Myocyte (in vitro differentiated cells): ENCODE measurements at regions not wholly inside any gene's neighbourhood (a gene's known extent, or its start where the extent isn't known, plus 50 kb on each side); places are given as distances from the start of the nearest gene placed in this dataset.

ENCODE experiments used
- DNase-seq: peaks from one replicate; pipeline ENCODE4 v3.0.0-alpha.2; 2012; ENCODE audit warnings: low read depth

- no peak for DNase-seq
Measured at GRCh38 chr5:4627131-4627530, 513.0 kb upstream of the ADAMTS16 start.

DNA sequence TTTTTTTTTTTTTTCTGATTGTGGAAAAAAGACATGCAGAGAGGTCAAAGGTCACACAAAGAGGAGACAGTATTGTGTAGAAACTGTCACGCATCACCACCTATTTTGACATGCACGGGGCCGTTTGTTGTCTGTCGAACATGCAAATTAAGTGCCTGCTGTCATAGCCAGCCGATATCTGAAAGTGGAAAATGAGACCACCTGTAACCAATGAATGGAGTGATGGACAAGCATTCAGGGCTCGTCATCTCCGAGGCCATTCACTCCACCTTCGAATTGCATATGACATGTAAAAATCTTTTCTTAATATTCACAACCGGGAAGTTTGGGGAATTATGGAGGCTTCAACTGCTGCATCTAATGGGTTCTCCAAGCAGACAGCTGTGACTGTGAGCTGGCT lies 512.2 kb upstream of the ADAMTS16 start:
- no peak for DNase-seq

DNA sequence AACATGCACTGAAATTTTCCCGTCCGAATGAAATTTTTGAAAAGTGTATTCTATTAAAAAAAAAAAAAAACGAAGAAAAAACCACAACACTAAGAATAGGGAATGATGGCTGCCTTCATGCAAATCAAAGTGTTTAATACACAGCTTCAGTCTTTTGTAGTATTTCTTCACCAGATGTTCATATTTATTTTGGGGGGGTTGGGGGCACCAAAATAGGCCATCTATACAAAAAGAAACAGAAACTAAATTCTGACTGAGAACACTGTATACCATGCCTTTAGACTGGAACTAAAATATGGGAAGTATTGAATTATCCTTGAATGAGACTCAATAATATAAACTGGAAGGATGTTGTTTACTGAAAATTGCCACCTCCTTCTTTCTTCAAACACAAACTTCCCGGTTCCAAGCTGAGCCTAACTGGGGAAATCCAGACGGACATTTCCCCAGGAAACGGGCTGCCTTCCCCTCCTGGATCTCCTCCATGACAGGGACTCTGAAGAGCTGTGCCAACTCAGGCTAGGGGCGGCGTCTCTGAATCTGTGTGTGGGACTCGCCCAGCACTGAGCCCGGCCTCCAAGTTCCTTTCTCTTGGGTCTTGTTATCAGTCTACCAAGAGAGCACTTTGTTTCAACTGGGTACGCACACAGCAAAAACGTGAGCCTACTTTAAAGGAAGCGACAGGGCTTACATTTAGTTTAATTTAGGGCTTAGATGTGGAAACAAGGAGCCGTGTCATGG lies 511.3 kb upstream of the ADAMTS16 start:
- peak; percentile 1 for DNase-seq

DNA sequence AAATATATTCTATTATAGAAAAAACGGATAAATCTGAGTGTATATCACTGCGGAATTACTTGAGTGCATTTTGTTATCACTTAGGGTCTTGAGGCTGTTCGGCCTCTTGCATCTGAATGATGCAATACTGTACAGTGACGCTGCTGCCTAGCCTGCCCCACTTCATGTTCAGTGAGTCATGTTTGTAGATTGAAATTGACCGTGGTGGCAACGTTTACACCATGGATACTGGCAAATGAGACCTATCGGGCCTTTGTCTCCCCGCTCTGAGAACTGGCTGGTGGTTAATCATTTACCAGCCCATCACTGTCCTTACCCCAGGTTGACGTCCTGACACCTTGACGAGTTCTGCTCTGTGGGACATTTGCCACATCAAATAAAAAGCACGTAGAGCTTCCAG lies 510.1 kb upstream of the ADAMTS16 start:
- no peak for DNase-seq

GRCh38 chr5:4634342-4634741 lies 505.8 kb upstream of the ADAMTS16 start:
- DNase-seq = no peak

- DNase-seq = no peak
Measured at GRCh38 chr5:4636378-4636777, 503.8 kb upstream of the ADAMTS16 start.

DNA sequence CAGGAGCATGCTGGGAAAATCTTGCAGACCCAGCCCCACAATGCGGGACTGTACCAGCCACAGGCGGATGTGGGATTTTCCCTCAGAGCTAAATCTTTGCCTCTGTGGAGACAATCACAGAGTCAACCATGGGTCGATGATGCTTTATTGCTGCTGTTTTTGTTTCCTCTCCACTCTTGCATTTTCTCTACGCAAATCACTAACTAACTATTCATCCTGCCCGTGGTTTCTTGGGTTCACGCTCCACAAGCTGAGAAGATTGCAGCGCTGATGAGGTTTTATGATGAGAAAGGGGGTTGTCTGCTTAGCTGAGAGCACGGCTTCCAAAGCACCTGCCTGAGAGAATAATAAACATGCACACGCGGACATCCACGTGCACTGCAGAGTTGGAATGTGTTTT lies 500.2 kb upstream of the ADAMTS16 start:
- no peak for DNase-seq

DNA sequence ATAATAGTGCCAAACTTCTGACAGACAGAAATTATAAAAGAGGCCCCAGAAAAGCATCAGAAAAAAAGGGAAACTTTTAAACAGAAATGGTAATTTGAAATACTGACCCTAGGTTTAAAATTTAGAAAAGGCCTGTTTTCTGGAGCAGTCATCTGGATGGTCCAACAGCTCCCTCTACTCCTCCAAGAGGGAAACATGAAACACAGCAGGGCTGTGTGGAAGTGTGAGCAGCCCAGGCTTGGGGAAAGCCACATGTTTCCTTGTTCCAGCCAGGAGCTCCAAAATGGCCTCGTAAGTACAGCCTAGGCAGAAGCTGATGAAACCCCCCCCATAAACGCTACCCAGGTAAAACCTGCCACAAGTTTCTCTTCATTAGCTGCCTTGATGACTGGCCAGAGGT lies 499.3 kb upstream of the ADAMTS16 start:
- peak; percentile 6 for DNase-seq

- DNase-seq = no peak
Measured at GRCh38 chr5:4642525-4642924, 497.6 kb upstream of the ADAMTS16 start.

DNA sequence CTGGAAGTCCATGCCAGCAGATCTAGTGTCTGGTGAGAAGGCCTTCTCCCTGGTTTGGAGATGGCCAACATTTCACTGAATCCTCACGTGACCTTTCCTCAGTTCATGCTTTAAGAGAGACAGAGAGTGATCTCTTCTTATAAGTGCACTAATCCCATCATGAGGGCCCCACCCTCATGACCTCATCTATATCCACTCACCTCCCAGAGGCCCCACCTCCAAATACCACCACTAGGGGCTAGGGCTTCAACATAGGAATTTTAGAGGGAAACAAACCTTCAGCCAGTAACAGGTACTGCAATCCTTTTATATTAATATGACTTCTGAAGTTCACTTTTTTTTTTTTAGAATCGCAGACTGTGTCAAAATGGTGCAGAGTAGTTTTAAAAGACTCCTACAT lies 496.9 kb upstream of the ADAMTS16 start:
- DNase-seq = no peak

GRCh38 chr5:4643960-4644359 lies 496.2 kb upstream of the ADAMTS16 start:
- no peak for DNase-seq

DNA sequence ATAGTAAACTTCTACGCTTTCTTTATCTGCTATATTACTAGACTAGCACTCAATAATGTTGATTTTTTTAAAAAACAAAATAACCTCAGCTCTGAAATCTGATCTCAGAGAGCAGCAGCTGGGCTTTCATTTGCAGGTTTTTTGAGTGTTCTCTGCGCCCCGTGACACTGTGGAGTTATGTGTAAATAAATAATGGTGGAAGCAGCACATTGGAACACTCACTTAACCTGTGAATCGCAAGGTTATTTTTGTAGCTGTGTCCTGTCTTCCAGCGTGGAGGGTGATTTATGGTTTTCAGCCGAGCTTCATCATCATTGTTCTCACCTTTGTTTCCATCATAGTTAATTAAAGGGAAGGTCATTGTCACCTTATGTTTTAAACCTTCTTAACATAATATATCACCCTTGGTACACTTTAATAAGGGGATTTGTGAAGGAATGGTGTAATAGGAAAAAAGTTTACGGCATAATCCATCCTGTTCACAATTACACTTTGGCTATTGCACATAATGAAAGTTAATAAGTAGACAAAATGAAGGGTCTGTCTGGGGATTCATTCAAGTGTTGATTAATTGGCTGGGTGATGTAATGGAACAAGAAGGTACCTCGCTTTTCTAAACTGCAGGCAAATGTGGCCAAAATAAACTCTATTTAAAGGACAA lies 493.3 kb upstream of the ADAMTS16 start:
- no peak for DNase-seq

- DNase-seq = no peak
Measured at GRCh38 chr5:4647955-4648354, 492.2 kb upstream of the ADAMTS16 start.

- no peak for DNase-seq
Measured at GRCh38 chr5:4651806-4652565, 488.1 kb upstream of the ADAMTS16 start.

DNA sequence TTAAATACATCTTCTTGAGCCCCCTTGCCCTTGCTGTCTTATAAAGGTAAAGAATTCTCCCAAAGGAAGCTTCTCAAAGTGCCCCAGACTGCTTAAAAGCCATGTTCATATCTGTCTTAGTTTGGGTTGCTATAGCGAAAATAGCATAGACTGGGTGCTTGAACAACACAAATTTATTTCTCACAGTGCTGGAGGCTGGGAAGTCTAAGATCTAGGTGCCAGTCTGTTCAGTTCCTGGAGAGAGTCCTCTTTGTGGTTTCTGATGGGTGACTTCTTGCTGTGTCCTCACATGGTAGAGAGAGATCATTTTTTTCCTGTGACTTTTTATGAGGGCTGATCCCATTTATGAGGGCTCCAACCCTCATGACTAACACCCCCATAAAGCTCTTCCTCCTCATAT lies 486.7 kb upstream of the ADAMTS16 start:
- DNase-seq = no peak

- DNase-seq = no peak
Measured at GRCh38 chr5:4659851-4660250, 480.3 kb upstream of the ADAMTS16 start.

DNA sequence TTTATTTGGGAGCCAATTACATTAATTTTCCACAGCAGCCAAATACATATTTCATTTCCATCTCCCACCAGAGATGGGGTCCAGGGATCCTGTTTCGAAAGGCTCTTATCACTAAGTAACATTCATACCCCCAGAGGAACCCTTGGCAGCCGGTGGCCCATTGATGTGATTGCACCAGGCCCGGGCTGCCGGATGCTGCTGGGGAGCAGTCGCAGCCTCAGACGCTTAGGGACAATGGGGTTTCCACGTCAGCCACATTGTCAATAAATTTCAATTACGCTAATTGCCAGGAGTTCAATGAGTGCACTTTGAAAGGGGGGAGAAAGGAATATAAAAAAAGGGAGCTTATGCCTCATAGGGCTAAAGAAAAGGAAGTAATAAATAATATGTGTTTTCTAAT lies 478.8 kb upstream of the ADAMTS16 start:
- no peak for DNase-seq

DNA sequence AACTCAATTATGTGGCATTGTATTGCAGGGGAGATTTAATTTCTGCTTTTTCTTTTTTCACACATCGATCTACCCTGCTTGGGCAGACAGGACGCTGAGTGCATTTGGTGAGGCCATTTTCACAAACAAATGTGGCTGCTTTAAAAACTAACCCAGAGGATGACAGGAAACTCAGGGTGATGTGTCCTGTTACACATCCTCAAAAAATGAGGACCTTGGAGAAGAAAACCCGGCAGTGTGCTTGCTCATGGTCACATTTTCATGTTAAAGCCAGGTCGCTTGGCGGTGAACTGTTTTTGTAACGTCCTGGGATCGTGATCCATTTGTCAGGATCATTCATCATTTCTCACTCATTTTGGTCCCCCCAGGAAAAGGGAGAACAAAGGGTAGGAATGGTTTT lies 478.3 kb upstream of the ADAMTS16 start:
- no peak for DNase-seq

DNA sequence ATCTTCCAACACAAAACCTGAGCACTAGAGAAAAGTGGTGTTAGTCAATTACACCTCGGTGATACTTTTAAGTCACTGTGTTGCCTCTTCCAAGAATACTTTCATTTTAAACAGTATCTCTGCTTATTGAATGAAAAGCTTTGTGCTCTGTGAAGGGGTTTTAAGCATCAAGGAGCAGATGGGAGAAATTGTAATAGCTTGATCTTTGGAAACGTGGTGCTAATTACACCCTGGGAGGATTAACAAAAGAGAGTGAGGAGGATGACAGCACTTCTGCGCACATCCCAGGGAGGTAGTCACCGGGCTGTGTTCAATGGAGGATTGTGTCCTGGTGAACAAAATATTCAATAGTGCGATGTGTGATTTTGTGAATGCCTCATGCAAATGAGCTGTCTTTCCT lies 477.4 kb upstream of the ADAMTS16 start:
- no peak for DNase-seq

GRCh38 chr5:4665911-4666310 lies 474.2 kb upstream of the ADAMTS16 start:
- no peak for DNase-seq

DNA sequence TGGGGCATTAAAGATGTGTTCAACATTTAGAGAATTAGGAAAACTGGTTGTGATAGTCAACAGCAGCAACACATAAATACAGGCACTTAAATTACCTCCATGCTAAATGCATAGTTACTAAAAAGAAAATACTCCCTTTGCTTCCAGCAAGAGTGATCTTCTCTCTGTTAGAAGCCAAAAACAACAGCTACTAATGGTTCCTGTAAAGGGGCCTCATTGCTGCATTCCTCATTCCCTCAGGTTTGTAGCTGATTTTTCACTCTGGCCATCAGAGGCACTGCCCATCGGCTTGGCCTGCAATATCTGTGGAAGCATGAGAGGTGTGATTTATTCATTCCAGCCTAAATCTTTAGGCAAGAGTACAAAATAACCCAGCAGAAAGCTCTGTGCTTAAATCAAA lies 466.0 kb upstream of the ADAMTS16 start:
- DNase-seq = no peak

DNA sequence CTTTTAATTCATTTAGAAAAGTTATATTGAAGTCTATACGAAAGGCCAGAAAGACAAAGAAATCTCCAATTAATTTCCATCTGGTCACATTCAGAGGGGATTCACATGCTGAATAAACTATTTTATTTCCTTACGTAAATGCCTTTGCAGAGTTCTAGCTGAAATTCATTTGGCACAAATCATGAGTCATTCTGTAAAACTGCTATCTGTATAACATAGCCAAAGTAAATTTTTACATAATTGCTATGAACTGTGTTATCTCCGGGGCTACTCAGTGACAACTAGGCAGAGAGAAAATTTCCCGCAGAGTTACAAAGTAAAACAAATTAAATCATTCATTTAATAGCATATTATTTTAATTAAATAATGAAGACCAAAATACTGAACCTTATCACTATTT lies 463.2 kb upstream of the ADAMTS16 start:
- DNase-seq = no peak

- no peak for DNase-seq
Measured at GRCh38 chr5:4684946-4685345, 455.2 kb upstream of the ADAMTS16 start.
